T-helper 17 cell (primary cell): ENCODE measurements at regions not wholly inside any gene's neighbourhood (a gene's known extent, or its start where the extent isn't known, plus 50 kb on each side); places are given as distances from the start of the nearest gene placed in this dataset.

Experiments
- ATAC-seq: fragments of 150-1000 bp; cut with Tn5 transposase; 2 replicates; pipeline ENCODE4 v1.10.0; 2021; ENCODE audit warnings: mild to moderate bottlenecking, moderate library complexity
- DNase-seq, 3 donors: peaks; one replicate each; pipeline versions ENCODE4 v3.0.0 to v3.0.0-alpha.2; 2020 to 2021
- H3K9me3 ChIP-seq: one replicate; pipeline ENCODE4 v1.7.0; 2013; ENCODE audit warnings: low read length, mild to moderate bottlenecking; ENCODE audit not compliant: control insufficient read depth, poor library complexity, severe bottlenecking
- H3K27ac Mint-ChIP-seq: one replicate; pipeline ENCODE4 v1.8.0; 2022; ENCODE audit warnings: mild to moderate bottlenecking, moderate library complexity, mixed read lengths
- H3K27me3 Mint-ChIP-seq: one replicate; pipeline ENCODE4 v1.8.0; 2022; ENCODE audit warnings: mixed read lengths
- H3K36me3 Mint-ChIP-seq: one replicate; pipeline ENCODE4 v1.8.0; 2022; ENCODE audit warnings: low read depth, mixed read lengths
- H3K4me1 Mint-ChIP-seq: one replicate; pipeline ENCODE4 v1.8.0; 2022; ENCODE audit warnings: mild to moderate bottlenecking, mixed read lengths
- H3K4me3 Mint-ChIP-seq: one replicate; pipeline ENCODE4 v1.8.0; 2022; ENCODE audit warnings: mild to moderate bottlenecking, moderate library complexity, mixed read lengths

DNA sequence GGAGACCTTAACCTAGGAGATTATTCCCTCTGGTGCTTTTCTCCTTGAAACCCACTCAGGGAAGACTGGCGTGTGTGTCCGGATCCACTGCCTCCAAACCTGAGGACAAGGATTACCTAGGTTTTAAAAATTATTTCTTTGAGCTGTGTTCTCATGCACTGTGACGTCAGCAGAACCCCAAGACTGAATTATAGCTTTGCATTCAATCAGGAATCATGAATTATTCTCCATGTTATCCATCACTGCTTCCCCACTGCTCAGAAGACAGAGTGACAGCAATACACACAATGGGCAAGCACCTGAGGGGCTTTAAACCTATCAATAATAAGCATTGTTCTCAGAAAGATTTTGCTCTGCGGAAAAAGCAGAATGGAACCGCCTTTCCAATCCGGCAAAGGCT is 253.2 kb upstream of the FOXD3 start:
- no peak for ATAC-seq

DNA sequence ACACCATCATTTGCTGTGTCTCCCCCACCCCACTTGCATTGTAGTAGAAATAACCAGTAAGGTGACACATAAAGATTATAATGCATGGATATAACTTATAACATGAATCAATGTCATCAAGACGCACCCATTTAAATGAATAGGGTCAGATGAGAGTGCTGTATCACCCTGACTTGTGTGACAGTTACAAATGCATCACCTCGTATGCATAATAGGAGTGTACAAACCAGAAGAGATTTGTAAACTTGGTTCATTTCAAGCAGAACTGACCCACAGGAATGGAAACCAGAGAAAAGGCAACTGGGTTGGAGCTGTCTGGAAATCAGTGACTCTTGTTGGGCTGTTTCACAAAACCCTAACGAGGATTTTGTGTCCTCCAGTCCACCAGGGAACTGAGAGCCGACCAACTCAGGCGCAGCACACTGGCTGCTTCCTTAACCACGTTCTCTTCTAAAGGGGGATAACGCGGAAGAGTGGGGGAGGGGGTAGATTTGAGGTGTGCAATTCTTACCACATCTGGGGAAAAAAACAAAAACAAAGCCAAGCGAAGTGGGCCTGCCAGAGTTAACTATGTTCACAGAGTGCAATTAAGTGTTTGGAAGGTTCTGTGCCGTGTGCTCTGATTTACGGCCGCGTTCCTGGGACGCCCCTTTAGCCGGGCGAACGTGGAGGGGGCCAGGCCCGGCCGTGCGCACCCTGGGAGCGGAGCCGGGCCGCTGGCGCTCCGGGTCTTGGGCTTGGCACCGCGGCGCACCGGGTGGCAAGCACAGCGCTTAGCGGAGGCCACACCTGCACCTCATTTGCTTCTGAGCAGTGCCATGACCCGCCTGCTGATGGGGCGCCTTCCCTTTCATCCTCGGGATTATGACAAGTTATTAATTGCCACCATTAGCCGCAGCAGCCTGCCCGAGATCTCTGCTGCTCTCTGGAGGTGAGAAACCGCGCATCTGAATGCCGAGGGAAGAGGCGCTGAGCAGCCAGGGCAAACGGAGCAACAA is 248.8 kb upstream of the FOXD3 start:
- no peak for ATAC-seq
- Mint-ChIP-seq H3K4me1 (no peaks in the 10 kb centered on the region), H3K27me3 (peaks cover 41% of the 10 kb centered on the region), H3K4me3 (no peak overlapping the region), H3K36me3 (no peaks in the 10 kb centered on the region), H3K27ac (no peak overlapping the region)
- DNase-seq = no peak
- peaks cover 3% of the 10 kb centered on the region for H3K9me3 ChIP-seq

More for the DNA sequence above, 253.2 kb upstream of the FOXD3 start:
- no peaks in the 10 kb centered on the region for H3K4me1 Mint-ChIP-seq
- peaks cover 38% of the 10 kb centered on the region for H3K27me3 Mint-ChIP-seq
- no peak for DNase-seq
- no peaks in the 10 kb centered on the region for H3K36me3 Mint-ChIP-seq
- H3K27ac Mint-ChIP-seq = no peak overlapping the region
- H3K4me3 Mint-ChIP-seq = no peak overlapping the region
- no peaks in the 10 kb centered on the region for H3K9me3 ChIP-seq

DNA sequence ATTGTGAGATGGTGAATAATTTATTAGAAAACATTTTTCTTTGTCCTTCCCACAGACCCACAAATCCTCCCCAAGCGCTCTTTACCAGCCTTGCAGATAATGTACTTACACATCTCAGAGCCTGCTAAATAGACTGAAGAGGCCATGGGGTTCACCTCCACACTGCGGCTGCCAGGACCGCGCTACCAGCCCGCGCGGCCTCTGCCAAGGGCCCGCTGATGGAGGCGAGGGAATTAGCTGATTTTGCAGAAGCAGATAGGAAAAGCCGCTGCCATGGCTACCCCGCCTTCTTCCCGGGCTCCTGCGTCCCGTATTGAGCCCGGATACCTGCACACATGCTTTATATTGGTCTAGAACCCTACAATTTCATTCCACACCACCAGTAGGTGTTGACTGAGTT is 248.0 kb upstream of the FOXD3 start:
- no peak for DNase-seq

DNA sequence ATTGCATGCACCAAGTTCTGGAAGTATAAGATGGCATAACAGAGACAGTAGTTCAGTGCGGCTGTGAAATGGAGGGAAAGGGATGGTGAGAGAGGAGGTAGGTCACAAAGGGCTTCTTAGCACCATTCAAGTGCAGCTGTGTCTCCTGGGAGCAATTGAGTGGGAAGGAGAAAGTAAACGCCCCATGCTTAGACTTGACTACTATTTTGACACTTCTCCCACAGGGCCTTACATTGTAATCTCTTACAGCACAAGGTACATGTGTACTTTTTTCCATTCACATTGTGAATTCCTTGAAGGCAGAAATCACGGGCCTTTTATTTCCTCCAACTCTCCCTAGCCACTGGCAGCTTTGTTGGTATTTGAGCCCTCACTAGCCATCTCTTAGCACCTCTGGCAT is 239.6 kb upstream of the FOXD3 start:
- no peaks in the 10 kb centered on the region for H3K9me3 ChIP-seq
- H3K27me3 Mint-ChIP-seq = peaks cover 21% of the 10 kb centered on the region
- H3K36me3 Mint-ChIP-seq = no peaks in the 10 kb centered on the region
- H3K4me1 Mint-ChIP-seq = no peaks in the 10 kb centered on the region
- ATAC-seq (no peak), DNase-seq (no peak)
- H3K27ac Mint-ChIP-seq = no peak overlapping the region
- H3K4me3 Mint-ChIP-seq = no peak overlapping the region

More for the DNA sequence above, 248.0 kb upstream of the FOXD3 start:
- Mint-ChIP-seq H3K36me3 (no peaks in the 10 kb centered on the region), H3K27me3 (peaks cover 36% of the 10 kb centered on the region), H3K27ac (no peak overlapping the region), H3K4me3 (no peak overlapping the region), H3K4me1 (no peaks in the 10 kb centered on the region)
- no peak for ATAC-seq
- peaks cover 3% of the 10 kb centered on the region for H3K9me3 ChIP-seq

- DNase-seq = no peak
- no peak for ATAC-seq
- no peaks in the 10 kb centered on the region for H3K9me3 ChIP-seq
- H3K4me1 Mint-ChIP-seq = no peaks in the 10 kb centered on the region
- H3K27ac Mint-ChIP-seq = no peak overlapping the region
- no peak overlapping the region for H3K4me3 Mint-ChIP-seq
- no peaks in the 10 kb centered on the region for H3K36me3 Mint-ChIP-seq
- H3K27me3 Mint-ChIP-seq = peaks cover 30% of the 10 kb centered on the region
Measured at GRCh38 chr1:63087966-63088365, 234.4 kb upstream of the FOXD3 start.

- peaks cover 35% of the 10 kb centered on the region for H3K27me3 Mint-ChIP-seq
- DNase-seq (no peak), ATAC-seq (no peak)
- H3K27ac Mint-ChIP-seq = no peak overlapping the region
- H3K4me3 Mint-ChIP-seq = no peak overlapping the region
- H3K4me1 Mint-ChIP-seq = no peaks in the 10 kb centered on the region
- H3K9me3 ChIP-seq = no peaks in the 10 kb centered on the region
- H3K36me3 Mint-ChIP-seq = no peaks in the 10 kb centered on the region
Measured at GRCh38 chr1:63099188-63099587, 223.2 kb upstream of the FOXD3 start.

- Mint-ChIP-seq H3K4me3 (no peak overlapping the region), H3K36me3 (no peaks in the 10 kb centered on the region), H3K4me1 (no peaks in the 10 kb centered on the region), H3K27ac (no peak overlapping the region), H3K27me3 (peaks cover 41% of the 10 kb centered on the region)
- no peak for DNase-seq
- no peaks in the 10 kb centered on the region for H3K9me3 ChIP-seq
- no peak for ATAC-seq
Measured at GRCh38 chr1:63101336-63101735, 221.0 kb upstream of the FOXD3 start.

GRCh38 chr1:63103682-63104081 is 218.7 kb upstream of the FOXD3 start:
- ATAC-seq (no peak), DNase-seq (no peak)
- no peak overlapping the region for H3K4me3 Mint-ChIP-seq
- no peaks in the 10 kb centered on the region for H3K4me1 Mint-ChIP-seq
- H3K9me3 ChIP-seq = no peaks in the 10 kb centered on the region
- H3K27ac Mint-ChIP-seq = no peak overlapping the region
- peaks cover 30% of the 10 kb centered on the region for H3K27me3 Mint-ChIP-seq
- H3K36me3 Mint-ChIP-seq = no peaks in the 10 kb centered on the region

DNA sequence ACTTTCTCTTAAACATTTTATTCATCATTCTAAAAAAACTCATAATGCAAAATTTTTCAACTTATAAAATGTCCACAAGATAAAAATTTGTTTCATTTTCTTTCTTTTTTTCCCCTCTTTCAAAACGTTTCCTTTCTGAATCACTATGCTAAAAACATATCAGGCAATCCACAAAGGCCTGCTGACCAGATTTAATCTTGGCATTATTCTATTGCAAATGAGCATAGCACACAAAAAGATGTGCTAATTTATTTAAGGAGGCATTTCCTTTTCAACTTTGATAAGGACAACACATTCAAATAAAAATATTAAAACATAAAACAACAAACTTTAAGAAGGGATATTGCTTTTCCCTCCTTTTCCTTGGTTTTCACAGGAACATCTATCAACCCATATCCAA is 215.3 kb upstream of the FOXD3 start:
- Mint-ChIP-seq H3K36me3 (no peaks in the 10 kb centered on the region), H3K4me3 (no peak overlapping the region), H3K4me1 (no peaks in the 10 kb centered on the region), H3K27me3 (peaks cover 30% of the 10 kb centered on the region), H3K27ac (no peak overlapping the region)
- no peaks in the 10 kb centered on the region for H3K9me3 ChIP-seq
- ATAC-seq (no peak), DNase-seq (no peak)

GRCh38 chr1:63108206-63108605 is 214.2 kb upstream of the FOXD3 start:
- no peaks in the 10 kb centered on the region for H3K9me3 ChIP-seq
- H3K4me1 Mint-ChIP-seq = no peaks in the 10 kb centered on the region
- peaks cover 28% of the 10 kb centered on the region for H3K27me3 Mint-ChIP-seq
- H3K4me3 Mint-ChIP-seq = no peak overlapping the region
- no peak for DNase-seq
- H3K27ac Mint-ChIP-seq = no peak overlapping the region
- no peaks in the 10 kb centered on the region for H3K36me3 Mint-ChIP-seq
- no peak for ATAC-seq

DNA sequence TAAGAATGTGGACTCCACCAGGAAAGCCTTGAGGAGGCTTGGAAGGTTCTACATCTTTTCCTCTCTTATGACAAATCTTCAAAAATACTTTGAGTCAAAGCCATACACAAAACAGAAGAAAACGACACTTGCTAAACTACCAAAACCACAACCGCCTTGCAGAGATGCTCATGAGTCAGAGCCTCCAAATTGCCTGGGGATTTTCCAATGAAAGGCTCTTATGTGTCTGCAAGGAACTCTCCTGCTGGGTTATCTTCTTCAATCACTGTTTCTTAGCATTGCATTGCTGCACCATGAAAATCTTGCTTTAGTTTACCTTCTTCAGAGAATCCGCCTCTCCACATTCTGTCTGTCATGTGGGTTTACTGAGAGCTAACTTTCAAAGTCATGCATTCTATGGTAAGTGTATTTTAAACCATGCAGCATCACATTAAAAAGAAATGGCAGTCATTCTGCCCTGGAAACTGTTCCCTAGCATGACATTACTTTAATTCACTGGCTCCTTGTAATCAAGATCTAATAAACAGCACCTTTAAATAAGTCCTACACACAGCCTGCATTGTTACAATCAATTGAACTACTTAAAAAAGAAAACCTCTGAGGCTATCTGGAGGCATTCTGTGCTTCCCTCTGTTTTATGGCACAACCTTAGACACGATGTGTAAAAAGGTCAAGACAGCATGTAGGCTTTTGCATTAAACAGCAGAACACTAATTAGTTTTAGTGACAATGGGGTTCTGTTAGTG is 210.0 kb upstream of the FOXD3 start:
- peaks cover 22% of the 10 kb centered on the region for H3K27me3 Mint-ChIP-seq
- H3K4me3 Mint-ChIP-seq = no peak overlapping the region
- DNase-seq (no peak), ATAC-seq (no peak)
- no peaks in the 10 kb centered on the region for H3K9me3 ChIP-seq
- H3K4me1 Mint-ChIP-seq = no peaks in the 10 kb centered on the region
- H3K36me3 Mint-ChIP-seq = no peaks in the 10 kb centered on the region
- no peak overlapping the region for H3K27ac Mint-ChIP-seq

- ATAC-seq = no peak
- no peaks in the 10 kb centered on the region for H3K36me3 Mint-ChIP-seq
- no peaks in the 10 kb centered on the region for H3K4me1 Mint-ChIP-seq
Measured at GRCh38 chr1:63115527-63115926, 206.8 kb upstream of the FOXD3 start.

DNA sequence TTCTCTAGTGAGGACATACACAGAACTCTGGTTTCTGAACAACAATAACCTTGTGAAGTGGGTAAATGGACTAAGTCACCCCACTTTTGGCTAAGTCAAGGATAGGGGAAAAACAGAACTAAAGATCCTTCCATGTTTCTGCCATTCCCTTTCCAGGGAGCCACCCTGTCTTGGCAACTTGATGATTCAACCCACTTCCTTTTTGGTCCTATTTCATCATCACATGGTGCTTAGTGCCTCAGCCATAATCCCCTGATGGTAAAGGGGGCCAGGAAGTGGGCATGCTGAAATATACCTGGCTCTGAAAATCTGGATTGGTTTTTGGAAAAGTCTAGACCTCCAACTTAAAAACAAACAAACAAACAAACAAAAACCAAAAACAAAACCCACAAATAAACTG is 206.4 kb upstream of the FOXD3 start:
- DNase-seq (no peak), ATAC-seq (no peak)
- no peaks in the 10 kb centered on the region for H3K9me3 ChIP-seq
- H3K4me1 Mint-ChIP-seq = no peaks in the 10 kb centered on the region
- H3K4me3 Mint-ChIP-seq = no peak overlapping the region
- no peak overlapping the region for H3K27ac Mint-ChIP-seq
- peaks cover 12% of the 10 kb centered on the region for H3K27me3 Mint-ChIP-seq
- H3K36me3 Mint-ChIP-seq = no peaks in the 10 kb centered on the region

More at GRCh38 chr1:63115527-63115926, 206.8 kb upstream of the FOXD3 start:
- DNase-seq = no peak
- Mint-ChIP-seq H3K27ac (no peak overlapping the region), H3K27me3 (peaks cover 12% of the 10 kb centered on the region), H3K4me3 (no peak overlapping the region)
- no peaks in the 10 kb centered on the region for H3K9me3 ChIP-seq
